Gastrocnemius medialis (tissue), 4 donors: ENCODE measurements at regions not wholly inside any gene's neighbourhood (a gene's known extent, or its start where the extent isn't known, plus 50 kb on each side); places are given as distances from the start of the nearest gene placed in this dataset.

ENCODE experiments used
- ATAC-seq, 2 donors: fragments of 150-250 bp; one replicate each; pipeline ENCODE4 v1.9.1; 2016
- DNase-seq, 2 donors: peaks; one replicate each; pipeline ENCODE4 v3.0.0-alpha.2; 2019
- H3K27ac ChIP-seq, 4 donors: fragments of 200-600 bp; sonication (generic); 1 replicate in 1 of 4; 2 replicates in 3 of 4; pipeline ENCODE4 v1.5.1; 2016 to 2018; ENCODE audit warnings: mild to moderate bottlenecking in 2 of 4, moderate library complexity in 1 of 4
- H3K27me3 ChIP-seq, 3 donors: fragments of 200-600 bp; sonication (generic) in 2 of 3; 1 replicate in 1 of 3; 2 replicates in 2 of 3; pipeline versions ENCODE4 v1.5.1 to v1.6.0; 2016 to 2019; ENCODE audit warnings: mild to moderate bottlenecking in 1 of 3, moderate library complexity in 1 of 3
- H3K36me3 ChIP-seq, 2 donors: fragments of 200-600 bp; sonication (generic) in 1 of 2; one replicate each; pipeline ENCODE4 v1.5.1; 2017 to 2018
- H3K4me1 ChIP-seq, 2 donors: fragments of 200-600 bp; sonication (generic) in 1 of 2; one replicate each; pipeline ENCODE4 v1.5.1; 2016 to 2017; ENCODE audit warnings: mild to moderate bottlenecking in 2 of 2
- H3K4me3 ChIP-seq, 4 donors: fragments of 200-600 bp; sonication (generic) in 3 of 4; 1 replicate in 1 of 4; 2 replicates in 3 of 4; pipeline ENCODE4 v1.5.1; 2016 to 2019; ENCODE audit warnings: mild to moderate bottlenecking in 2 of 4
- H3K9me3 ChIP-seq, 3 donors: fragments of 200-600 bp; sonication (generic) in 2 of 3; 1 replicate in 1 of 3; 2 replicates in 2 of 3; pipeline ENCODE4 v1.5.1; 2016 to 2019
- POLR2A ChIP-seq, 2 donors: fragments of 450-650 bp; IDR thresholded peaks; one replicate each; pipeline ENCODE4 v1.6.1; 2017; ENCODE audit warnings: antibody characterized with exemption in 2 of 2, mild to moderate bottlenecking in 2 of 2, moderate library complexity in 2 of 2
- in situ Hi-C, 4 donors: fragments of 200-750 bp; cut with MboI; loops; one replicate each; pipeline versions ENCODE4 v1.15.0 to v1.8.0; 2017; ENCODE audit warnings: low sequenced_read_pairs in 4 of 4
- intact Hi-C: fragments of 100-400 bp; cut with DNase I; formaldehyde crosslinking; loops from one replicate; pipeline ENCODE4 v1.15.1; 2023; ENCODE audit warnings: low total_unique reads
- TF ChIP-seq, protein P1 (sequence below), 5 experiments: fragments of 450-650 bp in 3 of 5; fragments of 200-600 bp in 2 of 5; sonication (generic) in 2 of 5; IDR thresholded peaks in 4 of 5; conservative IDR thresholded peaks in 1 of 5; 1 replicate in 4 of 5; 2 replicates in 1 of 5; pipeline ENCODE4 v1.5.1; 2016 to 2019; ENCODE audit warnings: antibody characterized with exemption in 5 of 5, mild to moderate bottlenecking in 3 of 5, moderate library complexity in 3 of 5

DNA sequence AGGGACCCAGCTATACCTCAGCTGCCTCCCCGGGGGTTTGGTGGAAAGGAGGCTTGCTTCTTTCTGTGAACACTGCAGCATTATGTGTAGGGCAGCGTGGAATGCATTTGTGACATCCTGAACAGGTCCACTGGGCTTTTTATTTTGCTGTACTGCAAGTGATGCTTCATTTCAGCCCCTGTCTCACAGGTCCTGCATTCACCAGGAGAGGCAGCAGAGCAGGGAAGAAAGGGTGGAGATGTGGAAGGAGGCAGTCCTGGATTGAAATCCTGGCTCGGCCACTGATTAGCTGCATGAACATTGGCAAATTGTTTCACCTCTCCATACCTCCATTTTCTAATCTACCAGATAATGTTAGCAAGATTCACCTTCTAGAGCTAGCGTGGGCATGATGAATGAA is 77.9 kb upstream of the ZBTB18 start:
- intact Hi-C loops = no loop called here
- TF ChIP-seq, protein P1, sequence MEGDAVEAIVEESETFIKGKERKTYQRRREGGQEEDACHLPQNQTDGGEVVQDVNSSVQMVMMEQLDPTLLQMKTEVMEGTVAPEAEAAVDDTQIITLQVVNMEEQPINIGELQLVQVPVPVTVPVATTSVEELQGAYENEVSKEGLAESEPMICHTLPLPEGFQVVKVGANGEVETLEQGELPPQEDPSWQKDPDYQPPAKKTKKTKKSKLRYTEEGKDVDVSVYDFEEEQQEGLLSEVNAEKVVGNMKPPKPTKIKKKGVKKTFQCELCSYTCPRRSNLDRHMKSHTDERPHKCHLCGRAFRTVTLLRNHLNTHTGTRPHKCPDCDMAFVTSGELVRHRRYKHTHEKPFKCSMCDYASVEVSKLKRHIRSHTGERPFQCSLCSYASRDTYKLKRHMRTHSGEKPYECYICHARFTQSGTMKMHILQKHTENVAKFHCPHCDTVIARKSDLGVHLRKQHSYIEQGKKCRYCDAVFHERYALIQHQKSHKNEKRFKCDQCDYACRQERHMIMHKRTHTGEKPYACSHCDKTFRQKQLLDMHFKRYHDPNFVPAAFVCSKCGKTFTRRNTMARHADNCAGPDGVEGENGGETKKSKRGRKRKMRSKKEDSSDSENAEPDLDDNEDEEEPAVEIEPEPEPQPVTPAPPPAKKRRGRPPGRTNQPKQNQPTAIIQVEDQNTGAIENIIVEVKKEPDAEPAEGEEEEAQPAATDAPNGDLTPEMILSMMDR (IDR thresholded peaks at IDR 0.05 in 4 of 5, conservative IDR thresholded peaks at IDR 0.05 in 1 of 5) = no peak
- TF ChIP-seq POLR2A (IDR thresholded peaks at IDR 0.05) = no peak
- no peak for ATAC-seq
- Histone ChIP-seq H3K4me1 (peaks cover 0 to 5% of the 10 kb centered on the region in 2 donors), H3K27me3 (no peaks in the 10 kb centered on the region), H3K27ac (no peak overlapping the region), H3K36me3 (no peaks in the 10 kb centered on the region), H3K9me3 (no peaks in the 10 kb centered on the region), H3K4me3 (no peak overlapping the region)
- DNase-seq = no peak
- in situ Hi-C loops = no loop called here

DNA sequence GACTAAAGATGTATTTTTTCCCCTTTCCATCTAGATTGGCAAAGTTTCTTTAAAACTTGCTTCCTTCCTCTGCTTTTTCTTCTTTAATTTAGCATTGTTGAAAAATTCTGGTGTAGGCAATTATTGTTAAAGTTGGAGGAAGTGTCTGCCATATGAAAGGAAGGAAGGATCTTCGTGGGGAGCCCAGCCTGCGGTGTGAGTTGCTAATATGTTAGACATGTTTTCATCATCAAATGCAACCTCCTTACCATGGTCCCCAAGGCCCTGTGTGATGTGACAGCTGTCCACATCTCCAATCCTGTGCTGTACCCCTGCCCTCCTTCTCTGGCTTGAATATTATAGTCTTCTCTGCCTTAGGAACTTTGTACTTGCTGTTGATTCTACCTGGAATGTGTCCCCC is 81.0 kb upstream of the ZBTB18 start:
- Histone ChIP-seq H3K27ac (no peak overlapping the region), H3K4me1 (peaks cover 0 to 5% of the 10 kb centered on the region in 2 donors), H3K9me3 (no peaks in the 10 kb centered on the region), H3K4me3 (no peak overlapping the region), H3K27me3 (no peaks in the 10 kb centered on the region), H3K36me3 (no peaks in the 10 kb centered on the region)
- intact Hi-C loops (no loop called here), in situ Hi-C loops (no loop called here)
- no peak for DNase-seq
- ATAC-seq = no peak
- no peak for TF ChIP-seq POLR2A (IDR thresholded peaks at IDR 0.05)
- TF ChIP-seq, protein P1 (IDR thresholded peaks at IDR 0.05 in 4 of 5, conservative IDR thresholded peaks at IDR 0.05 in 1 of 5) = no peak

DNA sequence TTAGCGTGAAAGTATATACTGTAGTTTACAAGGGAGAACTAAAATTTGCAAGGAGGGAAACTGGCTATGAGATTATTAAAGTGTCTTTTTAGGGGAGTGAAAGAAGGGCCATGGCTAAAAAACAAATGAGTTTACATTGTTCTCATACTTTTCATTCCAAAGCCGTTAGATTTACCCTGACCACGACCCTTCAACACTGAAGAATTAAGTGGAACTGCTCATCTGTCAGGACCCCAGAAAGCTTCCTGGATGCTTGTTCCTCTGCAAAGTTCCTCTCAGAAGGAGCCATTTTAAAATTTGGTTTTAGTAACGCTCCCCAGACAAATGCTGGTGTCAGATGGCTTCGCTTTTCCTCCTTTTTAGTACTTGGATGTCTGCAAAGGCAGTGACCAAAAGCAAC is 82.7 kb upstream of the ZBTB18 start:
- H3K9me3 ChIP-seq = no peaks in the 10 kb centered on the region
- peaks cover 0 to 5% of the 10 kb centered on the region in 2 donors for H3K4me1 ChIP-seq
- TF ChIP-seq POLR2A (IDR thresholded peaks at IDR 0.05) = no peak
- no peaks in the 10 kb centered on the region for H3K36me3 ChIP-seq
- no peak overlapping the region for H3K27ac ChIP-seq
- no peak overlapping the region for H3K4me3 ChIP-seq
- DNase-seq (no peak), ATAC-seq (no peak)
- in situ Hi-C loops = no loop called here
- H3K27me3 ChIP-seq = no peaks in the 10 kb centered on the region
- intact Hi-C loops = no loop called here

DNA sequence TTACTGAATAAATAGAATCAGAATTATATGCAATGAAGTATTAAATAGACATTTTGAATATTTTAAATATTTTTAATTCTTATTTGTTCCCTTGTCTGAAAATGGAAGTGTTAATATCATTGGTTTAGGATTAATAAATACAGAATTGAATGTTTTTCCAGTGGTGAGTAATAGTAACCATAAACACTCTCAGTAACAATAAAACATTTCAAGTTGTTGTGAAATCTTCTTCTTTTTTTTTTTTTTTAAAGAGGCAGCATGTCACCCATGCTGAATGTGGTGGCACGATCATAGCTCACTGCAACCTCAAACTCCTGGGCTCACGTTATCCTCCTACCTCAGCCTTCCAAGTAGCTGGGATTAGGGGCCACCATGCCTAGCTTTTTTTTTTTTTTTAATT is 86.2 kb upstream of the ZBTB18 start:
- Histone ChIP-seq H3K4me1 (peaks cover 0 to 5% of the 10 kb centered on the region in 2 donors), H3K9me3 (no peaks in the 10 kb centered on the region), H3K27me3 (no peaks in the 10 kb centered on the region), H3K4me3 (no peak overlapping the region), H3K27ac (no peak overlapping the region), H3K36me3 (no peaks in the 10 kb centered on the region)
- no peak for TF ChIP-seq POLR2A (IDR thresholded peaks at IDR 0.05)
- TF ChIP-seq, protein P1 (IDR thresholded peaks at IDR 0.05 in 4 of 5, conservative IDR thresholded peaks at IDR 0.05 in 1 of 5) = no peak
- intact Hi-C loops = no loop called here
- in situ Hi-C loops = no loop called here
- DNase-seq (no peak), ATAC-seq (no peak)

DNA sequence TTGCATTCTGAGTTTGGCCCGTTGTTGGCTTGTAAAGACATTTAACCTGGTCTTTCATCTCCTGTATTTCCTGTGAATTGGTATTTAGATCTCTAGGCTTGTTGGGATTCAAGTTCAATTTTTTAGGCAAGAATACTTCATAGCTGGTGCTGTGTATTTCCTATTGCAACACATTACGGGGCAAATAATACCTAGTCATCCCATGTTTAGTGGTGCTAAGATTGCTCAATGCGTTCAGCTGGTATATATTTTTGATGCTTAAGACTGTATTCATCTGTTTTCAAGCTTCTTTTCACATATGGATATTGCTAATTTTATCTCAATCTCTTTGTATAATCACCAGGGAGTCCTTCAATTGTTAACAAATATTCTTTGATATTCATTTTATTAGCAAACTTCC is 87.5 kb upstream of the ZBTB18 start:
- no peak overlapping the region for H3K4me3 ChIP-seq
- TF ChIP-seq, protein P1 (IDR thresholded peaks at IDR 0.05 in 4 of 5, conservative IDR thresholded peaks at IDR 0.05 in 1 of 5) = no peak
- no peak for TF ChIP-seq POLR2A (IDR thresholded peaks at IDR 0.05)
- ATAC-seq (no peak), DNase-seq (no peak)
- no peaks in the 10 kb centered on the region for H3K9me3 ChIP-seq
- H3K27ac ChIP-seq = no peak overlapping the region
- in situ Hi-C loops = no loop called here
- intact Hi-C loops = no loop called here
- no peaks in the 10 kb centered on the region for H3K4me1 ChIP-seq
- H3K36me3 ChIP-seq = no peaks in the 10 kb centered on the region
- H3K27me3 ChIP-seq = peaks cover 0 to 3% (median 0%) of the 10 kb centered on the region in 3 donors
